Small intestine (tissue), 7 donors: ENCODE measurements at regions not wholly inside any gene's neighbourhood (a gene's known extent, or its start where the extent isn't known, plus 50 kb on each side); places are given as distances from the start of the nearest gene placed in this dataset.

ENCODE experiments used
- DNase-seq, 2 donors: peaks; one replicate each; pipeline versions ENCODE4 v3.0.0 to v3.0.0-alpha.2; 2013
- FAIRE-seq: peaks from 2 replicates; lab custom pipeline; 2012; peaks lifted over from hg19 to GRCh38; lab: Jason Lieb, UNC
- H3K27ac ChIP-seq, 3 donors: one replicate each; pipeline ENCODE4 v1.5.1; 2013; ENCODE audit warnings: low read length in 2 of 3, mild to moderate bottlenecking in 2 of 3, control low read depth in 1 of 3, inconsistent platforms in 1 of 3, low read depth in 1 of 3, moderate library complexity in 1 of 3
- H3K27me3 ChIP-seq, 3 donors: one replicate each; pipeline ENCODE4 v1.6.1; 2013; ENCODE audit warnings: low read length in 3 of 3, inconsistent platforms in 1 of 3; ENCODE audit not compliant: control insufficient read depth in 3 of 3, insufficient read depth in 3 of 3
- H3K36me3 ChIP-seq, 3 donors: one replicate each; pipeline ENCODE4 v1.6.1; 2013; ENCODE audit warnings: low read length in 3 of 3, inconsistent platforms in 1 of 3, low read depth in 1 of 3, mild to moderate bottlenecking in 1 of 3, moderate library complexity in 1 of 3; ENCODE audit not compliant: control insufficient read depth in 3 of 3, insufficient read depth in 2 of 3
- H3K4me1 ChIP-seq, 3 donors: one replicate each; pipeline ENCODE4 v1.6.1; 2013; ENCODE audit warnings: low read length in 2 of 3, inconsistent platforms in 1 of 3, low read depth in 1 of 3, mild to moderate bottlenecking in 1 of 3, moderate library complexity in 1 of 3; ENCODE audit not compliant: control insufficient read depth in 3 of 3, insufficient read depth in 2 of 3
- H3K4me3 ChIP-seq, 3 donors: one replicate each; pipeline ENCODE4 v1.5.1; 2013; ENCODE audit warnings: low read length in 3 of 3, control low read depth in 1 of 3, inconsistent platforms in 1 of 3, low read depth in 1 of 3, mild to moderate bottlenecking in 1 of 3, moderate library complexity in 1 of 3
- H3K9me3 ChIP-seq, 2 donors: one replicate each; pipeline ENCODE4 v1.6.1; 2013; ENCODE audit warnings: low read depth in 1 of 2, low read length in 1 of 2; ENCODE audit not compliant: control insufficient read depth in 2 of 2, insufficient read depth in 1 of 2
- WGBS, 3 donors: extraction: QIAGEN DNeasy Blood & Tissue Kit; methylation state at CpG; one replicate each; pipeline ENCODE4 v1.1.7; 2013; 5-methylcytosine and 5-hydroxymethylcytosine counted together
- donor health status: healthy with polysubstance abuse.
- donor health status: control.
- donor health status: control.
- donor health status: Bipolar disorder and iron deficiency.
- donor health status: healthy.

DNA sequence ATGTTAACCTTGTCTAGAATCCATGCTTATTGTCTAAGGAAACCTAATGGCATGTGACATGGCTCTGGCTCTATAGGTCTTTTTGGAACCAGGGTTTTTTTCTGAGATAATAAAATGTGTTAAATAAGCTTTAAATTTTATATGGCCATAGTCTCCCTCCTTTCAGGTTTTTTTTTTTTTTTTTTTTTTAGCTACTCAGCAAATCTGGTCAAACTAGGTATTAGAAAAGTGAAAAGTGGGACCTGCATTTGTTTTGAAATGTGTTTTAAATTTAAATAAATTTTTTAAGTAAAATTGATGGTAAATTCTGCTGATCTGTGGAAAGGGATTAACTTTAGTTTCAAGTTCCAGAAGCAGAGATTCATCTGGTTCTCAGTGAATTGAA is 52.1 kb upstream of the NANOGP8 start:
- Histone ChIP-seq H3K4me3 (no peak overlapping the region), H3K27me3 (no peaks in the 10 kb centered on the region), H3K9me3 (peaks cover 0 to 3% of the 10 kb centered on the region in 2 donors), H3K27ac (peak overlapping the region in 1 of 3 donors; percentile 30), H3K36me3 (peaks cover 0 to 2% (median 0%) of the 10 kb centered on the region in 3 donors), H3K4me1 (peaks cover 0 to 16% (median 0%) of the 10 kb centered on the region in 3 donors)
- FAIRE-seq, result no peak
- no peak for DNase-seq

- Histone ChIP-seq H3K27me3 (no peaks in the 10 kb centered on the region), H3K4me3 (no peak overlapping the region), H3K27ac (peak overlapping the region in 1 of 3 donors; percentile 30), H3K36me3 (peaks cover 0 to 2% (median 0%) of the 10 kb centered on the region in 3 donors), H3K4me1 (peaks cover 0 to 13% (median 0%) of the 10 kb centered on the region in 3 donors), H3K9me3 (peaks cover 0 to 3% of the 10 kb centered on the region in 2 donors)
- FAIRE-seq (no peak), DNase-seq (peak in 1 of 2 donors; percentile 62)
- WGBS, 3 donors, result 56 to 65% (median 65%) methylated on average over 6 of the region's 6 CpGs
Measured at GRCh38 chr15:35136321-35137189, 51.5 kb upstream of the NANOGP8 start.
